ENCODE measurements at regions not wholly inside any gene's neighbourhood (a gene's known extent, or its start where the extent isn't known, plus 50 kb on each side); places are given as distances from the start of the nearest gene placed in this dataset.

GRCh38 chr1:19010503-19010902 is 54.0 kb upstream of the IFFO2 start:
- Histone ChIP-seq H3K4me1 (peaks cover 8 to 54% (median 38%) of the 10 kb centered on the region in 4 donors), H3K4me3 (peak overlapping the region in 2 of 4 donors; percentile 10 to 14), H3K36me3 (no peaks in the 10 kb centered on the region), H3K9me3 (no peaks in the 10 kb centered on the region), H3K27me3 (no peaks in the 10 kb centered on the region), H3K27ac (peak overlapping the region; percentile 78 to 91 (median 84))
- in situ Hi-C loops (cut with MboI; ENCODE audit: low pct_ligation_motif_present in 1 of 4, low pct_unique_long_range_greater_than_20kb in 1 of 4, low sequenced_read_pairs in 3 of 4) (no loop called here), intact Hi-C loops (cut with DNase I; ENCODE audit: low total_unique reads) (no loop called here)
- TF ChIP-seq EP300 (IDR thresholded peaks at IDR 0.05; ENCODE audit: low read depth) (no peak), CTCF (IDR thresholded peaks at IDR 0.05) (no peak), POLR2A (IDR thresholded peaks at IDR 0.05) (no peak), POLR2AphosphoS5 (IDR thresholded peaks at IDR 0.05) (no peak)
- 41 to 77% methylated on average over 2 to 4 of the region's 4 CpGs for WGBS, 2 donors (ENCODE audit: low coverage in 1 of 2)
- DNase-seq = no peak

- in situ Hi-C loops (cut with MboI; ENCODE audit: low pct_ligation_motif_present in 1 of 4, low pct_unique_long_range_greater_than_20kb in 1 of 4, low sequenced_read_pairs in 3 of 4) = no loop called here
- TF ChIP-seq EP300 (IDR thresholded peaks at IDR 0.05; ENCODE audit: low read depth) (no peak), CTCF (IDR thresholded peaks at IDR 0.05) (no peak), POLR2AphosphoS5 (IDR thresholded peaks at IDR 0.05) (no peak), POLR2A (IDR thresholded peaks at IDR 0.05) (no peak)
- no peak for DNase-seq
- intact Hi-C loops (cut with DNase I; ENCODE audit: low total_unique reads) = no loop called here
- H3K4me1 ChIP-seq = peaks cover 8 to 54% (median 38%) of the 10 kb centered on the region in 4 donors
- no peaks in the 10 kb centered on the region for H3K9me3 ChIP-seq
- H3K27ac ChIP-seq = peak overlapping the region; percentile 78 to 91 (median 84)
- no peaks in the 10 kb centered on the region for H3K36me3 ChIP-seq
- WGBS, 2 donors (ENCODE audit: low coverage in 1 of 2) = 81% methylated on average over 7 of the region's 8 CpGs; no CpG with 5 or more reads in 1 of the 2 donors
- H3K27me3 ChIP-seq = no peaks in the 10 kb centered on the region
- no peak overlapping the region for H3K4me3 ChIP-seq
Measured at GRCh38 chr1:19009882-19010321, 53.4 kb upstream of the IFFO2 start.

- intact Hi-C loops (cut with DNase I; ENCODE audit: low total_unique reads) (no loop called here), in situ Hi-C loops (cut with MboI; ENCODE audit: low pct_ligation_motif_present in 1 of 4, low pct_unique_long_range_greater_than_20kb in 1 of 4, low sequenced_read_pairs in 3 of 4) (no loop called here)
- TF ChIP-seq CTCF (IDR thresholded peaks at IDR 0.05) = no peak
- TF ChIP-seq EP300 (IDR thresholded peaks at IDR 0.05; ENCODE audit: low read depth) = no peak
- TF ChIP-seq POLR2AphosphoS5 (IDR thresholded peaks at IDR 0.05) = no peak
- no peak for TF ChIP-seq POLR2A (IDR thresholded peaks at IDR 0.05)
- no peak for DNase-seq
- Histone ChIP-seq H3K27me3 (no peaks in the 10 kb centered on the region), H3K4me3 (no peak overlapping the region), H3K4me1 (peaks cover 8 to 54% (median 37%) of the 10 kb centered on the region in 4 donors), H3K27ac (peak overlapping the region in 1 of 4 donors; percentile 91), H3K9me3 (no peaks in the 10 kb centered on the region), H3K36me3 (no peaks in the 10 kb centered on the region)
- 82 to 92% methylated on average over 6 to 17 of the region's 17 CpGs for WGBS, 2 donors (ENCODE audit: low coverage in 1 of 2)
Measured at GRCh38 chr1:19009126-19009881, 52.8 kb upstream of the IFFO2 start.

GRCh38 chr1:19007491-19008441 is 51.3 kb upstream of the IFFO2 start:
- intact Hi-C loops (cut with DNase I; ENCODE audit: low total_unique reads) (no loop called here), in situ Hi-C loops (cut with MboI; ENCODE audit: low pct_ligation_motif_present in 1 of 4, low pct_unique_long_range_greater_than_20kb in 1 of 4, low sequenced_read_pairs in 3 of 4) (no loop called here)

More at GRCh38 chr1:19007491-19008441, 51.3 kb upstream of the IFFO2 start:
- TF ChIP-seq POLR2AphosphoS5 (IDR thresholded peaks at IDR 0.05) = no peak
- TF ChIP-seq CTCF (IDR thresholded peaks at IDR 0.05) = no peak
- TF ChIP-seq EP300 (IDR thresholded peaks at IDR 0.05; ENCODE audit: low read depth) = no peak
- TF ChIP-seq POLR2A (IDR thresholded peaks at IDR 0.05) = no peak
- Histone ChIP-seq H3K4me3 (no peak overlapping the region), H3K9me3 (no peaks in the 10 kb centered on the region), H3K27me3 (no peaks in the 10 kb centered on the region), H3K27ac (peak overlapping the region in 2 of 4 donors; percentile 7 to 28), H3K4me1 (peaks cover 8 to 44% (median 34%) of the 10 kb centered on the region in 4 donors), H3K36me3 (no peaks in the 10 kb centered on the region)
- DNase-seq = no peak
- 68% methylated on average over 11 of the region's 11 CpGs; no CpG with 5 or more reads in 1 of the 2 donors for WGBS, 2 donors (ENCODE audit: low coverage in 1 of 2)
